HG02852 (cell line): ENCODE measurements at regions not wholly inside any gene's neighbourhood (a gene's known extent, or its start where the extent isn't known, plus 50 kb on each side); places are given as distances from the start of the nearest gene placed in this dataset.
"Not testable (repeated sequence)": the region's sequence is repeated elsewhere in the genome, so short reads cannot be mapped to it uniquely, and the experiment has no call there.

ENCODE experiments used
- ATAC-seq: cut with Tn5 transposase; IDR thresholded peaks from one replicate; pipeline ENCODE4 v1.9.1; 2021; ENCODE audit warnings: mild to moderate bottlenecking, moderate library complexity; ENCODE audit not compliant: unreplicated experiment

DNA sequence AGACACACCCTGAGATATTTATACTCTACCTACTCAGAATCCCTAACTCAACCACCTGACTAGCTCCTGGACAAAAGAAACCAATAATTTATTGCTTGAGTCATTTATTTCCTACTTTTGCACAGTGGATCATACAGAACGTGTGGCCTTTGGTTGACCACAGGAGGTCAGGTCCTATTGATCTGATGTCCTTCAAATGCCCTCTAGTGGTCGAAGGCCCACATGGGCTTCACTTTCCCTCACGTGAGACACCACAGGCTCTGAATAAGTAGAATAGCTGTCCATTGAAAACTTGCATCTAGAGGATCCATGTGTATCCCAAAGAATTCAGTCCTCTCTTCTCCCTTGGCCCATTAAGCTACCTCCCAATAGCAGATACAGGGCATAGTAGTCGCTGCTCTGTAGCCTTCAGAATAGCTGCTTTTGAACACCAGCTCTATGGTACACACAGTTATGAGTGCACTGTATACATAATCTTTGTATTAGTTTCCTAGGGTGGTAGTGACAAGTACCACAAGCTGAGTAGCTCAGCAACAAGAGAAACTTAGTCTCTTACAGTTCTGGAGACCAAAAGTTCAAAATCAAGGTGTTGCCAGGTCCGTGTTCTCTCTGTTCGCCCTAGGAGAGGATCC lies 177.6 kb upstream of the SMARCA2 start:
- ATAC-seq: peak; percentile 81

DNA sequence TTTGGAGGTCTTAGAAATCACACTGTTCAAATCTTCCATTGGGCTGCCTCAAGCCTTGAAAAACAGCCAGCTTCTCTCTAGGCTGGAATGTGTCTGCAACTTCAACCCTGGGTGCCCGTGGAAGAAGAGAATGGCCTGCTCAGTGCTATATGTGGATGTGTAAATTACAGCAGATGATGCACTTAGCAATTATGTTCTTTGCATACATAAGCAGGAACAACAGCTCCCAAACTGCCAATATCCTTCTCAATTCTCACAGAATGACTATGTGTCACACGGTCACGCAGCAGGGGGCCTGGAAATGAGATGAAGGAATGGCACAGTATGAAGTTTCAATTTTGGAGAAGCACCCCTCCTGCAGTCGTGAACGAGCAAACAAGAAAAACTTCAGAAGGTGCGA lies 175.2 kb upstream of the SMARCA2 start:
- no peak for ATAC-seq

DNA sequence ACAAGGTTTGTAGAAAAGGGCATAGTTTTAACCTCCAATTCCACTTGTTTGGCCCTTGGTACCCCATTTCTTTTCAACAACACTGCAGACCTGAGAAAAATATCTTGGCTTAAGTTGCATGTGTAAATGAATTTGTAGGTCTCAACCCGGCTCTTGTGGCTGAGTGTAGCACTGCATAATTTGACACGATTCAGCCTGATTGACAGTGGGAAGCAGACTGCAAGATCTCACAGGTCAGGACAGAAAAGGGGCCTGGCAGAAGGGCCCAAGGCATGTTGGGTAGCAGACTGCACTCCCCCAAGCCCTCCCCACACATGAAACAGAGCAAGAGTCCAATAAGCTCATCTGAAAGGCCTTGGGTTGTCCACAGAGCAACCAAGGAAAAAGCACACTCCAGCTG lies 169.7 kb upstream of the SMARCA2 start:
- ATAC-seq: no peak

DNA sequence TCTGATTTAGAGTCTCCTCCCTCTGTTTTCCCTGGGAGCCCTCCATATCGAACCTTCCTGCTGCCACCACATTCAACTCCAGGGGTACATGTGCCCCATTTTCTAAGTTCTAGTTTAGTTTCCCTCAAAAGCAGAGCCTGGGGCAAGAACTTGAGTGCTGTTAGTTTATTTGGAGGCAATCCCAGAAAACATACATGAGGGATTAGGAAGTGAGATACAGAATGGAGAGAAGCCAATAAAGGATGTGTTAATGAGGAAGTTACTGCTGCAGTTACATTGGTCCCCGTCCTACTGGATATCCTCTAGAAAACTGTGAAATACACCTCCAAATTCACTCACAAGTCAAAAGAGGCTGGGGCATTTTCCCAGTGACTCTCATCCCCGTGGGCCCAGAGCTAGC lies 159.4 kb upstream of the SMARCA2 start:
- ATAC-seq: no peak

DNA sequence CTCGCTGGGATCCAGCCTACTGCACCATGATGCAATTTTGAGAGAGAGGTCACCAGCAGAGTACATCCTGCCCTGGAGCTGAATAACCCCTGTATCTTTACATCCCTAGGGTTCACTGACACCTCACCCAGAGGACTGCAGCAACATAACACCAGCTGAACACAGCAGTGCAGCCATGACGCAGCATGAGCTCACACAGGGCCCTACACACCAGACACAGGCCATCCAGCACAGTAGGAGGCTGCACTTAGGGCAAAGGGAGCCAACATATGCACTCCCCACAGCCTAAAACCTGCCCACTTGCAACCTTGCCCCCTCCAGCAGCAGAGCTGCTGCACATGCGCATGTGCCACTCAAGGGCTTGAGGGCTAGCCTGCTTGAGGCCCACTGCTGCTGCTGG lies 157.3 kb upstream of the SMARCA2 start:
- ATAC-seq: no peak

DNA sequence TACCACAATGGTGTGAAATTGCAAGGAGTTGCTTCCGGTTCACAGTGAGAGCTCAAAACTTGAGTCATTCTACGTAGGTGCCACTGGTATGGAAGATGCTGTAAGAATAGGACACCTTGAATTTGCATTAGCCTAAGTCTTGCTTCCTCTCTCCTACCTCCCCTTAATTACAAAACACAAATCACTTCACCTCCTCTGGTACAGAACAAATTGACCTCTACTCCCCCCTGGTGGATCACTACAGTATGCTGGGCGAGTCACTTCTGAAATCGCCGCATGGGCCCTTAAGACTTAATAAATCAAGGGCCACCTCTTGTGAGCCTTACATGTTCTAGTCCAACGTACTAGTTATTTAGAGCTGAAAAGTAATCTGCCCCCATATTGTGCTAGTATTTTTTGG lies 145.3 kb upstream of the SMARCA2 start:
- peak; percentile 86 for ATAC-seq

DNA sequence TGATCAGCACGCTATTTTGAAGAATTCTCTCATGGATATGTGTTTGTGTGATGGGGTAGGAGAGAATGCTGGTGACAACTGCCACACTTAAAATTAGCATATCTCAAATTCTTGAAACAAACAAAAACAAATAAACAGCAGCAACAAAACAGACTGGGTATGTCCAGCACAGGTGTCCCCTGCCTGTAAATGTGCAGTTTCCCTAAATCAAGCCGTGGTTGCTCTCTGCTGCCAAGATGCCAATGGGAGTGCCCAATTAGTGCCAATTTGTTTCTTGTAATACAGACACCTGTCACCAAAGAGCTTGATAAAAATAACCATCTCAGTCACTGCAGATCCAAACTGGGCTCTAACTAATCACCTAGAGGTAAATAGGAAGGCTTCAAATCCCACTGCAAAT lies 144.2 kb upstream of the SMARCA2 start:
- no peak for ATAC-seq

DNA sequence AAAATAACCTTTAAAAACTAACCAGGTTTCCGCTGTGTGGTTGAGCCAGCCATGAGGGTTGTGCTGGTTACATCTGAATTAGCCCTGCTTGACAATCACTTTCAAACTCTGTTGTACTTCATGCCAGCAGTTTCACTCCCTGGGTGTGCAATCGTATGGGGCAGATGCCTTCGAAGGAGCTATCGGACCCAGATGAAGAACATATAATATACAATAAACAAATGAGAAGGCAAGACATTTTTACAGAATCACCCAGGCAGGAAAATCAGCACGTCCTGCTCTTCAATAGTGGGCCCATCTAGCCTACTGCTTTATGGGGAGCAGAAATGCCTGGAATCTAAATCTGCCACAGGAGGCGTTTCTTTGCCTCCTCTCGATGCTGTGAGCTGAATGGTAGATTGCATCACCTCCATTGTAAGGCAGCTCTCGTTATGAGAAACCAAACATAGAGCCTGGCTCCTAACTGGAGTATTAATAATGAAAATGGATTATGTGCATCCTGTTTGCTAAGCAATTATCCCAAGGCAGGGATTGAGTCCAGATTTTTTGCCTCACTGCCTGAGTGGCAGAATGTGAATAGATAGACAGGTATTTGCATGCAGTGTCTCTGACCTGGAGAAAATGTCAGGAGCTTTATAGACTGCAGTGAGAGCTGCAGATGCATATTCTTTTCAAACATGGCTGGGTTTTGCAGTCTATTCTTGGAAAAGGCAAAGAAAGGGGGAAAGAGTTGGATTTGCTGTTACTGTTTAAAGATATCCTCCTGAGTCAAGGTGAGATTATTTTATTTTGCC lies 143.3 kb upstream of the SMARCA2 start:
- ATAC-seq: no peak

DNA sequence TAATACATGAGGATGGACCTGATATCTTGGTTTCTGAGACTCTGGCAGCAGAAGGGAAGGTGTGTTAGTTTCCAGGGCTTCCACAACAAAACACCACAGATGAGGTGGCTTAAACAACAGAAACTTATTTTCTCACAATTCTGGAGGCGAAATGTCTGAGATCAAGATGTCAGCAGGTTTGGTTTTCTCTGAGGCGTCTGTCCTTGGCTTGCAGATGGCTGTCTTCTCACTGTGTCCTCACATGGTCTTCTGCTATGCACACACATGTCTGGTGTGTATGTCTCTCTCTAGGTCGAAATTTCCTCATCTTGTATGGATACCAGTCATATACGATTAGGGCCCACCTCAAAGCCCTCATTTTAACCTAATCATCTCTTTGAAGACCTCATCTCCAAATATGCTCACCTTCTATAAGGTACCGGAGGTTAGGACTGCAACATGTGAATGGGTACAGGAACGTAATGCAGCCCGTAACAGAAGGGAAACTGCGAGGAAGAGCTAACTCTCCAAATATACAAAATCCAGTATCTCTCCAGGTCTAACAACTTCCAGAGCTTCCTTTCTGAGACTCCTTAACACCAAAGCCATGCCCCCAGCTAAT lies 139.8 kb upstream of the SMARCA2 start:
- ATAC-seq: no peak

DNA sequence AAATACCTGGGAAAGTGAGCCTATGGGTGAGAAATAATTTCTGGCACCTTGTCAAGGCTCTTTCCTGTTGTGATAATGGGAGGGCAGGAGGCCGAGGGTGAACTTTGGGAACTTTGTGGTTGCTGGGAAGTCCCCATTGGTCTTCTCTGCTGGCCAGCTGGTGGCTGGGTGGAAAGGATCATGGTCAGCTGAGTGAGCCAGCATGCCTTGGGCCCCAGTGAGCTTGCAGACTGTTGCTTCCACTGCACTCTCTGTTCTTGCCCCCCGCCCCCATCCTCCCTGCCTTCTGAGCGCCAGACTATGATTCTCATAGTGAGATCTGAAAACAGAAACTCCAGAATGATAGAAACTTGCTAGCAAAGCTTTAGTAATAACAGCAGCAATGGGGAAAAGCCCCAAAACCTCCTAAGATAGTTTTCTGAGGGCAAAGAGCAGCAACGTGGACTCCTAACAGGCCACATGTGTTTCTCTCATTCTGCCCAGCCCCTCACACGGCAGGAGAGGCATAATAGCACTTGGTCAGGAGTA lies 139.2 kb upstream of the SMARCA2 start:
- peak; percentile 58 for ATAC-seq

DNA sequence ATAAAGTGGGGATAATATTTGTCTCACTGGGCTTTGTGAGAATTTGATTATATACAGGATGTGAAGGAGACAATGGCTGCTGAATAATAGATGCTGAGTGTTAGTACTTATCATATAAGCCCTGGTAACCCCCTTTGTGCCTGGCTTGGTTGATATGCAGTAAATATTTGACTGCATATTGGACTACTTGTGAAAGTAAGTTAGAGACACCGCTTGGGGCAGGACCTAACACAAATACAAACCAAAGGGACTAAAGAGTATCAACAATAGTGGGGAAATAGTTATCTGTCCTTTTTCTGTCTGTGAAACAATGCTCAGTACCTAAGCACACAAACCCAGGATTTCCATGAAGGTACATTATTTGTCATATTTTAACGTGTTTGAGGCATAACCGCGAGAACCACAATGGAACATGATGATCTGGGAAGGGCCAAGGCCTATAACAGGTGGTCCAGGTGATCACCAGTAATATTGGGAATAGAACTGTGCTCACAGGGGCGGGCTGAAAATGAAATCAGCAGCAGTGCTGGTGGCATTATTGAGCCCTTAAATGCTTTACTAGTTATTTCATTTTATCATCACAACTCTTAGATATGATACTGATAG lies 138.2 kb upstream of the SMARCA2 start:
- no peak for ATAC-seq

DNA sequence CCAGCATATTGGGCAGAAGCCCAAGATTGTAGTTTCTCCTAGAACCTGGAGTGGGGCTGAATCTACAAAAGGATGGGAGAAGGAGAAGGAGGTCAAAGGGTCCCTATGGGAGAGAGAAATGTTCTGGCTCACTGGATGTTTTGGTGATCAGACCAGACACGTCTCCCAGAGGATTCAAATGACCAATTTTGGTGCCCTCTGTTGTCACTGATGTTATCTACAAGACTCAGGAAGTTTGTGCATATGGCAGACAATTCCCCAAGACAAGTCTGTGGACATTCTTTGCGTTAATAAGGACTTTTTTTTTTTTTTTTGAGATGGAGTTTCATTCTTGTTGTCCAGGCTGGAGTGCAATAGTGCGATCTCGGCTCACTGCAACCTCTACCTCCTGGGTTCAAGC lies 137.2 kb upstream of the SMARCA2 start:
- ATAC-seq: no peak

DNA sequence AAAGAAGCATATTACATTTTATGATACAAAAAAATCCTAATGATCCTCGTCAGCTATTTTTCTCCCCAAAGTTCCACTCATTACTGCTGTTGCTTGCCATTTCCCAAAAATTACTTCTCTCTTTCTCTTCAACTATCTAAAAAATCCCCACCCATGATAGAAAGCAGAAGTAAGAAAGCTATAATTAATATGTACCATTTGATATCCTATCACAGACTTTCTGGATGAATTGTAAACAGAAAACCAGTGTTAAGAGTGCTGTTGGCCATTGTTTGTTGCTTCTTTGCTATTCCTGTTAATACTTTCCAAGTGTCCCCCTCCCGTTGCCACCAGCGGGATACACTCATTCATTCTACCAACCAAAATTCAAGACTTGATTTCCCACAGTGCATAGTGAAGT lies 136.3 kb upstream of the SMARCA2 start:
- no peak for ATAC-seq

DNA sequence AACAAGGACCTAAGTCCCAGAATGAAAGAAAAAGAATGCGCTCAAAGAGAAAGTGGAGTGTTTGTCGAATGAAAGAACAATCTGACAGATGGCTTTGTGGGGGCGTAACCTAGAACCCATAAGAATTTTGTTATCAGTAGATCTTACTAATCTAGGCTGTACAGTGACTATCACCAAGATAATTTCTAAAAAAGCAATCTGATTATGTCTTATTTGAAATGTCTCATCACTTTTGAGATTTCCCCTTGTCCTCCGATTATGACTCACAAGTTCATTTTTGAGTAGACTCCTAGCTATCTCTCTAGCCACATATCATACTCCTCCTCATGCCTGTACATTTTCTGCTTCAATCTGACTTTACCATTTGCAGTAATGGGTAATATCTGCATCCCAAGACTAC lies 135.6 kb upstream of the SMARCA2 start:
- peak; percentile 35 for ATAC-seq

DNA sequence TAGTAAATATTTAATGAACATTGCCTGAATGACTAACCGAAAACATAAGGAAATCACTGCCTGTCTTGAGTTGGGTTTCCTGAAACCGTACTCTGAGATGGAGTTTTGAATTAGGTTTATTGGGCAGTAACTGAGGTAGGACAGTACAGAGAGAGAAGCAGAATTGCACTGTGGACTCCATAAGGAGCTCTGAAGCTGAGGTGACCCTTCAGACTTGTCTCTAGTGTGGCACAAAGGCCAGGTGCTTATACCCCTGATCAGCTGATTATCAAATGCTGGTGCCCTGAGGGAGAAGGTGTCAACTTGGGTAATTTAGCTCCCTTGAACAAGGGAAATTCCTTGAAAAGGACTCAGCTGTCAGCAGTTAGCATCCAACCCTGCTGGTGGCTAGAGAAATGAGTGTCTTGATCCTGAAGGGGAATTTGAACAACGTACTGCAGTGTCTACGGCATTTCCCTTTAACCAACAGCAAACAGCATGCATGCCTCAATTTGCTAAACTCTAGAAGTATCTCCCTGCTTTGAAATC lies 135.0 kb upstream of the SMARCA2 start:
- ATAC-seq: peak; percentile 20

DNA sequence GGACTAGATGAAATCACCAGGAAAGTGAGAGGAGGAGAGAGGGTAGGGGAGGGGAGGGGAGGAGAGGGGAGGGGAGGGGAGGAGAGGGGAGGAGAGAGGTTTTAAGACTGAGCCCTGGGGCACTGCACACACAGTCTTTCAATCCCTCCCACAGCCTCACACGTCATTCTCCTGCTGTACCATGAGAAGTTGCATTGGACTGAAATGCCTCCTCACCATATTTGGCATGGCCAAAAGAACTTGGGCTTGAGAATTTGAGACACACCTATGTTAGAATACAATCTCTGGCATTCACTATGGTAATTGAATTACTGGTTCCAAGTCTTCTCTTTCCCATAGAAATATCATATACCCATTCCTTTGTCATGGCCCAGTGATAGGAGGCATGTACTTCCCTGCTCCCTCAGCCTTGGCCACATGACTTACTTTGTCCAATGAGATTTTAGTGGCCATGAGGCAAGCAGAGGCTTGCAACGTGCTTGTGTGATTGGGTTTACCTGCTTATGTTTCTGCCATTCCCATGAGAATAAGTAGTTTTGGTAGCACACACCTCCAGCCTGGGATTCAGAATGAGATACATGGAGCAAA lies 133.3 kb upstream of the SMARCA2 start:
- ATAC-seq: no peak

DNA sequence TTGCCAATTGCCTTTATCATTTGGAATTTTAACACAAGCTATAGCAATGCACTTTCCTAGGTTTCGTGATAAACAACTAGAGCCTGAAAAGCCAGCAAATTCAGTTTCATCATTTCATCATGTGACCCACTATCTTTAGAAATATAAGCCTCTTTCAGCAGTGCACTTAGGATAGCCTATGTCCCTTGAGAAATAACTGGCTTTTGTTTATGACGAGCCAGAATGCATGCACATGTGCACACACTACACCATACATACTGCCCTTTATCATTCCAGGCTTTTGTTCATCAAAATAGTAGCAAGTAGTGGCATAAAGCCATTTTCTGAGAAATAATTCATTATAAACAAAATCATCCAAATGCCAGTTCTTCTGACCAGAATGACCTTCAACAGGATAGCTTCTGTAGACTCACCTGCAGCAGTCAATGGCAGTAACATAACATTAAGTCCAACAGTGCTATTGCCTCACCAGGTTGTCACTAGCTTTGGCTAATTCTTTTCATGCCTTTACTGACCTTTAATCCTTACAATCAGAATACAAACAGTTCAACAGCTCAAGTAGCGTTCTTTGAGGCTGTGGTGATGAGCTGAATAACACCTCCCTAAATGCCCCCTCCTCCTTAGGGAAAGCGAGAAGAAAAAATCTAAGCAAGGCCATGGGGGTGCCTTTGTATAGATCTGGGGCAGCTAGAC lies 132.3 kb upstream of the SMARCA2 start:
- no peak for ATAC-seq

DNA sequence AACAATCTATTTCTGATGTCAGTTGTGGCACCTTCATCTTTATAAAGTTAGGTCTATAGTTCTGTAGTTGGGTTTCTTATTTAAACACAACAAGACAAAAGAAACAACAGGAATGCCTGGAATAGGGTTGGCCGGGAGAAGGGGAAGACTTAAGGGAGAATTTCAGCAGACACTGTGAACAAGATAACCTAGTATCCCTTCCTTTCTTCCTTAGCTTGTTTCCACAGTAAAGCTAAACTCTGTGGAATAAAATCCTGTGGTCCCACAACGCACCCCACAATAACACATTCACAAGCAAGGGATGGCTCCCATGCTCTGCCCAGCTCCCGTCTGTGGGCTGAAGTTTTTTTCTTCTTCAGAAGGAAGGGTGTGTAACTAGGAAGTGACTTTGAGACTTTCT lies 124.9 kb upstream of the SMARCA2 start:
- no peak for ATAC-seq

DNA sequence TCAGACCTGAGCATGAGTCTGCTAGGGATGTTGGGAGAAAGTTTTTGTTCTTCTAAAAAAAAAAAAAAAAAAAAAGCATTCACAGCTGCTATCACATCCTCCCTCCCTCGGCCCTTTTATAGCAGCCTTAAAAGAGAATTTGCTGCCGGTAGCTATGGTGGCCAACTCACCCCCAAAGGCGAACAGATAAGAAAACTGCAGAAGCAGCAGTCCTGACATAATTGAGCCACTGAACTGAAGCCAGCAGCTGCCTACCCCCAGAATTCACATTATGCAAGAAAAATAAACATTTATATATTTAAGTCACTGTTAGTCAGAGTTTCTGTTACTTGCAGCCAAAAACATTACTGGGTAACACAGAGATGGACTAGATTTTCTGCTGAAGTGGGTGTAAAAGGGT lies 124.3 kb upstream of the SMARCA2 start:
- no peak for ATAC-seq

DNA sequence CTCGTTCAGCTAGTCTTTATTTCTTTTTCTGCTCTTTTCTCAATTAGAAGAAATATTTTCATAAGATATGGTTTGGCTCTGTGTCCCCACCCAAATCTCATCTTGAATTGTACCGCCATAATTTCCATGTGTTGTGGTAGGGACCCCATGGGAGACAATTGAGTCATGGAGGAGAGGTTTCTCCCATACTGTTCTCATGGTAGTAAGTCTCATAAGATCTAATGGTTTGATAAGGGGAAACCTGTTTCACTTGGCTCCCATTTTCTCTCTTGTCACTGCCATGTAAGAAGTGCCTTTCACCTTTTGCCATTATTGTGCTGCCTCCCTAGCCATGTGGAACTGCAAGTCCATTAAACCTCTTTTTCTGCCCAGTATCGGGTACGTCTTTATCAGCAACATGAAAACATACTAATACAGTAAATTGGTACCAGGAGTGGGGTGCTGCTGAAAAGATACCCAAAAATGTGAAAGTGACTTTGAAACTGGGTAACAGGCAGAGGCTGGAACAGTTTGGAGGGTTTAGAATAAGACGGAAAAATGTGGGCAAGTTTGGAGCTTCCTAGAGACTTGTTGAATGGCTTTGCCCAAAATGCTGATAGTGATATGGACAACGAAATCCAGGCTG lies 112.0 kb upstream of the SMARCA2 start:
- ATAC-seq: not testable (repeated sequence)
